Spleen (tissue), 7 donors: ENCODE measurements at regions not wholly inside any gene's neighbourhood (a gene's known extent, or its start where the extent isn't known, plus 50 kb on each side); places are given as distances from the start of the nearest gene placed in this dataset.
"Not testable (repeated sequence)": the region's sequence is repeated elsewhere in the genome, so short reads cannot be mapped to it uniquely, and the experiment has no call there.

ENCODE experiments used
- POLR2A ChIP-seq, 3 donors: fragments of 450-650 bp; IDR thresholded peaks; one replicate each; pipeline ENCODE4 v1.5.1; 2017; ENCODE audit warnings: antibody characterized with exemption in 3 of 3, mild to moderate bottlenecking in 1 of 3
- POLR2AphosphoS5 ChIP-seq, 3 donors: sonication (generic); formaldehyde crosslinking; IDR thresholded peaks; one replicate each; pipeline ENCODE4 v1.5.1; 2017; ENCODE audit warnings: antibody characterized with exemption in 3 of 3
- TF ChIP-seq, protein P1 (sequence below), 11 experiments: fragments of 200-600 bp in 7 of 11; fragments of 450-650 bp in 4 of 11; sonication (generic) in 4 of 11; IDR thresholded peaks in 8 of 11; conservative IDR thresholded peaks in 3 of 11; 1 replicate in 7 of 11; 2 replicates in 4 of 11; pipeline versions ENCODE4 v1.4.0 to v1.8.0; 2016 to 2021; ENCODE audit warnings: antibody characterized with exemption in 11 of 11, inconsistent platforms in 4 of 11, mild to moderate bottlenecking in 1 of 11
- donor health status: DM: no; HTN: no; CAD: no; lungs with moderate emphysema.
- donor health status: DM: no; HTN: no; CAD: no.
- donor health status: DM: no; HTN: no; CAD: no.

- TF ChIP-seq, protein P1, sequence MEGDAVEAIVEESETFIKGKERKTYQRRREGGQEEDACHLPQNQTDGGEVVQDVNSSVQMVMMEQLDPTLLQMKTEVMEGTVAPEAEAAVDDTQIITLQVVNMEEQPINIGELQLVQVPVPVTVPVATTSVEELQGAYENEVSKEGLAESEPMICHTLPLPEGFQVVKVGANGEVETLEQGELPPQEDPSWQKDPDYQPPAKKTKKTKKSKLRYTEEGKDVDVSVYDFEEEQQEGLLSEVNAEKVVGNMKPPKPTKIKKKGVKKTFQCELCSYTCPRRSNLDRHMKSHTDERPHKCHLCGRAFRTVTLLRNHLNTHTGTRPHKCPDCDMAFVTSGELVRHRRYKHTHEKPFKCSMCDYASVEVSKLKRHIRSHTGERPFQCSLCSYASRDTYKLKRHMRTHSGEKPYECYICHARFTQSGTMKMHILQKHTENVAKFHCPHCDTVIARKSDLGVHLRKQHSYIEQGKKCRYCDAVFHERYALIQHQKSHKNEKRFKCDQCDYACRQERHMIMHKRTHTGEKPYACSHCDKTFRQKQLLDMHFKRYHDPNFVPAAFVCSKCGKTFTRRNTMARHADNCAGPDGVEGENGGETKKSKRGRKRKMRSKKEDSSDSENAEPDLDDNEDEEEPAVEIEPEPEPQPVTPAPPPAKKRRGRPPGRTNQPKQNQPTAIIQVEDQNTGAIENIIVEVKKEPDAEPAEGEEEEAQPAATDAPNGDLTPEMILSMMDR (IDR thresholded peaks at IDR 0.05 in 8 of 11, conservative IDR thresholded peaks at IDR 0.05 in 3 of 11): not testable (repeated sequence)
- not testable (repeated sequence) for TF ChIP-seq POLR2A, POLR2AphosphoS5 (IDR thresholded peaks at IDR 0.05)
Measured at GRCh38 chr17:72464221-72464620, 343.4 kb downstream of the SOX9 start.
